ENCODE measurements at regions not wholly inside any gene's neighbourhood (a gene's known extent, or its start where the extent isn't known, plus 50 kb on each side); places are given as distances from the start of the nearest gene placed in this dataset.

DNA sequence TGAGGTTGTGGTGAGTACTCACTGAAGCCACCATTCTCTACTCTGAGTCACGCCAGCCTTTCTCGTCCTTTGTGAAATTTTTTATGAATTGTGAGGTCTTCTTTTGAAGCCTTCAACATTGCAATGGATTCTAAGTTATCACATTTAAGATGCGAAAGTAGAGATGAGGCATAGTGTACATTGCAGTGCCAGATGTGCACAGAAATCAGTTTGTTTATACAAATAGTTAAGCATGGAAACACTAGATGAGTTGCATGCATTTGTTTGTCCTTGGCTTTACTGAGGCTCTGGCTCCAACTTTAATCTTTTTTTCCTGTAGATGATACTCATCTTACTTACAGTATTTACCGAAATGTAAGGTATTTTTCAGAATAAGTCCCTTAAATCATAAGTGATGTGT is 453.7 kb upstream of the RIOK2 start:
- TF ChIP-seq, protein P1, sequence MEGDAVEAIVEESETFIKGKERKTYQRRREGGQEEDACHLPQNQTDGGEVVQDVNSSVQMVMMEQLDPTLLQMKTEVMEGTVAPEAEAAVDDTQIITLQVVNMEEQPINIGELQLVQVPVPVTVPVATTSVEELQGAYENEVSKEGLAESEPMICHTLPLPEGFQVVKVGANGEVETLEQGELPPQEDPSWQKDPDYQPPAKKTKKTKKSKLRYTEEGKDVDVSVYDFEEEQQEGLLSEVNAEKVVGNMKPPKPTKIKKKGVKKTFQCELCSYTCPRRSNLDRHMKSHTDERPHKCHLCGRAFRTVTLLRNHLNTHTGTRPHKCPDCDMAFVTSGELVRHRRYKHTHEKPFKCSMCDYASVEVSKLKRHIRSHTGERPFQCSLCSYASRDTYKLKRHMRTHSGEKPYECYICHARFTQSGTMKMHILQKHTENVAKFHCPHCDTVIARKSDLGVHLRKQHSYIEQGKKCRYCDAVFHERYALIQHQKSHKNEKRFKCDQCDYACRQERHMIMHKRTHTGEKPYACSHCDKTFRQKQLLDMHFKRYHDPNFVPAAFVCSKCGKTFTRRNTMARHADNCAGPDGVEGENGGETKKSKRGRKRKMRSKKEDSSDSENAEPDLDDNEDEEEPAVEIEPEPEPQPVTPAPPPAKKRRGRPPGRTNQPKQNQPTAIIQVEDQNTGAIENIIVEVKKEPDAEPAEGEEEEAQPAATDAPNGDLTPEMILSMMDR (IDR thresholded peaks at IDR 0.05; ENCODE audit: low read depth, low read length), result no peak
- H3K27ac ChIP-seq, result no peak overlapping the region
- no peaks in the 10 kb centered on the region for H3K36me3 ChIP-seq
- no peaks in the 10 kb centered on the region for H3K27me3 ChIP-seq (ENCODE audit: insufficient read depth, low read depth, severe bottlenecking)
- H3K9me3 ChIP-seq (ENCODE audit: severe bottlenecking), result no peaks in the 10 kb centered on the region
- DNase-seq, result no peak
- no peak overlapping the region for H3K4me3 ChIP-seq (ENCODE audit: low read depth, low read length)

DNA sequence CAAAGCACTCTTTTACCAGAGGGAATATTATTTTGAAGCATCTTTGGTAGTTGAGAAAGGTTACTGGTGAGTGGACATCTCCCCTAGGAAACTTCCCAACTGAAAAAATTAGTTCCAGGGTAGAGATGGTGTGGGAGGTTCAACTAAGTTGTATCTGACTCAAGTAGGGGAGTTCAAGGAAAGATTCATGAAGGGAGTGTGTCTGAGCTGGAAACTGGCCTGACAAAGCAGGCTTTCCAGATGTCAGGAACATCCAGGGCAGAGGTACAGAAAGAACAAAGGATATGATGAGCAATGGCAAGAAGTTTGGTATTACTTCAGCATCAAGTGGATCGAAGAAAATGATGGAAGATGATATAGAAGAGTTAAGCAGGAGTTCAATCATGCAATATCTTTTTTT is 458.0 kb upstream of the RIOK2 start:
- TF ChIP-seq, protein P1 (IDR thresholded peaks at IDR 0.05; ENCODE audit: low read depth, low read length), result no peak

DNA sequence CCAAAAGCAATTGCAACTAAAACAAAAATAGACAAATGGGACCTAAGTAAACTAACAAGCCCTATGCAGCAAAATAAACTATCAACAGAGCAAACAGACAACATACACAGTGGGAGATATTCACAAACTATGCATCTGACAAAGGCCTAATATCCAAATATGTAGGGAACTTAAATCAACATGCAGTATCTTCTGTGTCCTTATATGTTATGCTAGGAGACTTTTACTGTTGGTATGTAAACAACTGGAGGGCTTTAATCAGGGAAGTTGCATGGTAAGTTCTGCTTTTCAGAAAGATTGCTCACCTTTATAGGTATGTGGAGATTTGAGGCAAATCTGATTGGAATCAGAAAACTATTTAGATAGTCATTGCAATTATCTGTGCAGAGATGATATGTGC is 461.2 kb upstream of the RIOK2 start:
- H3K9me3 ChIP-seq (ENCODE audit: severe bottlenecking), result no peaks in the 10 kb centered on the region
- no peaks in the 10 kb centered on the region for H3K27me3 ChIP-seq (ENCODE audit: insufficient read depth, low read depth, severe bottlenecking)
- TF ChIP-seq, protein P1 (IDR thresholded peaks at IDR 0.05; ENCODE audit: low read depth, low read length), result no peak
- no peak overlapping the region for H3K4me3 ChIP-seq (ENCODE audit: low read depth, low read length)
- no peak overlapping the region for H3K27ac ChIP-seq
- H3K36me3 ChIP-seq, result no peaks in the 10 kb centered on the region
- DNase-seq, result no peak

More for the DNA sequence above, 458.0 kb upstream of the RIOK2 start:
- no peak overlapping the region for H3K27ac ChIP-seq
- no peaks in the 10 kb centered on the region for H3K36me3 ChIP-seq
- no peak for DNase-seq
- no peaks in the 10 kb centered on the region for H3K27me3 ChIP-seq (ENCODE audit: insufficient read depth, low read depth, severe bottlenecking)
- H3K4me3 ChIP-seq (ENCODE audit: low read depth, low read length), result no peak overlapping the region
- H3K9me3 ChIP-seq (ENCODE audit: severe bottlenecking), result no peaks in the 10 kb centered on the region

DNA sequence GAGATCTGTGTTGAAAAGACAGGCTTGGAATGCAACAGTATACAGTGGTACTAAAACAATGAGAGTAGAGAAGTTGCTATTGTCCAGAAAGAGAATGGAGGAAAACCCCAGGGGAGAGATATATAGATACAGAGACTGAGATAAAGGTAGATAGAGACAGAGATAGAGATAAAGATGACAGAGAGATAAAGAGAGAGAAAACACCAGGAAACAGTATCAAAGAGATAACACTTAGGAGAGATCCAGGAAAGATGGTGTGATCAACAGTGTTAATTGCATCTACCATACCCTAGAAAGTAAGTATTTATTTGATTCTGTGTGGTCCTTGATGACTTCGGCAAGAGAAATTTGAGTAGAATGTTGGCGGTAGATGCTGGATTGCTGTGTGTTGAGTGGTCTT is 461.8 kb upstream of the RIOK2 start:
- no peaks in the 10 kb centered on the region for H3K9me3 ChIP-seq (ENCODE audit: severe bottlenecking)
- TF ChIP-seq, protein P1 (IDR thresholded peaks at IDR 0.05; ENCODE audit: low read depth, low read length), result no peak
- H3K36me3 ChIP-seq, result no peaks in the 10 kb centered on the region
- H3K4me3 ChIP-seq (ENCODE audit: low read depth, low read length), result no peak overlapping the region
- no peaks in the 10 kb centered on the region for H3K27me3 ChIP-seq (ENCODE audit: insufficient read depth, low read depth, severe bottlenecking)
- no peak overlapping the region for H3K27ac ChIP-seq
- no peak for DNase-seq

DNA sequence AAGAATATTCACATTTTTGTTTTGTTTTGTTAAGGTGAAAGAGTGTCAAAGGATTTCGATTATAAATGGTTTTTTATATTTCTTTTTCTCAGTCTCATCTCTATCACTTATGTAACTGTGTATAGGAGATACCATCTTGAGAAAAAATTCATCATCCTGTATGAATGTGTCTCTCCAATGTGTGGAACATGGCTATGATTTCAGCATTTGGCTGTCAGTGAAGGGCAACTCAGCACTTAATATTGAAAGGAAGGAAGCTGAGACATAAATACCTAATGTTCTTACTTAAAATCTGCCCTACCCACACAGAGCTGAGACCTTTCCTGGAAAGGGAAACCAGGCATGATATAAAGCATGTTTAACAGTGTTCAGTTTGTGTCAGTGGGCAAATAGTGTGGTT is 474.2 kb upstream of the RIOK2 start:
- H3K4me3 ChIP-seq (ENCODE audit: low read depth, low read length), result no peak overlapping the region
- DNase-seq, result no peak
- no peaks in the 10 kb centered on the region for H3K9me3 ChIP-seq (ENCODE audit: severe bottlenecking)
- no peaks in the 10 kb centered on the region for H3K27me3 ChIP-seq (ENCODE audit: insufficient read depth, low read depth, severe bottlenecking)
- no peaks in the 10 kb centered on the region for H3K36me3 ChIP-seq
- TF ChIP-seq, protein P1 (IDR thresholded peaks at IDR 0.05; ENCODE audit: low read depth, low read length), result no peak
- H3K27ac ChIP-seq, result no peak overlapping the region

DNA sequence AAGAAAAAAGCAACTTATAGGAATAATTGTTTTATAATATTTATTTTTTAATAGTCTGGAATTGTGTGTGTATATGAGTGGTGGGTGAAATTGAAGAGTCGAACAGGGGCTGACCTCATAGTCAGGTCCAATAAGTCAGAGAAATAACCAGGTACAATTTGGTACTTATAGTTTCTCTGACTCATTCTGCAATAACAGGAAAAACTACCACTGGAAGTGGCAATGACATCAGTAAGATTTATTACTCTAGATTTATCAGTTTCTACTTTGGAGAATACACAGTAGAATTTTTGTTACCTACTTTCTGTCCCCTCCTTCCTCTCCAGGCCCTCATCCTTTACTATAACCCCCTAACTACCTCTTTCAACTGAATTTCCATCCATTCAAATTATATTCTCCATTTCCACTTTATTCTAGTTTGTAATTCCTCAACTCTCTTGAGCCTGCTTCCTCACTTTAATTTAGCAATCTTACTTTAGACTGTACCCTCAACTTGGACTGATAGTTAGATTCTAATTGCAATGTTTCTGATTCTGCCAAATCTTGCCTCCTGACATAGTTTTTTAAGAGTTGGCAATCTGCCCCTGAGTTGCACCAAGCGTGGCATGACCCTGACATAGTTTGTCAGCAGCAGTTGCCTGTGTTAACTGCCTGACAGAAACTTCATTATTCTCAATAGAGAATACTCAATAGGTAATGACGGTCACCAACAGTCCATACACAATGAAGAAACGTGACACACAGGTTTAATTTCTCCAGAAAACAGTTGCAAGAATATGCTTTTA is 475.3 kb upstream of the RIOK2 start:
- Histone ChIP-seq H3K36me3 (no peaks in the 10 kb centered on the region), H3K27ac (no peak overlapping the region), H3K4me3 (ENCODE audit: low read depth, low read length) (no peak overlapping the region), H3K27me3 (ENCODE audit: insufficient read depth, low read depth, severe bottlenecking) (no peaks in the 10 kb centered on the region), H3K9me3 (ENCODE audit: severe bottlenecking) (no peaks in the 10 kb centered on the region)
- TF ChIP-seq, protein P1 (IDR thresholded peaks at IDR 0.05; ENCODE audit: low read depth, low read length), result no peak
- DNase-seq, result no peak
